ENCODE measurements at regions not wholly inside any gene's neighbourhood (a gene's known extent, or its start where the extent isn't known, plus 50 kb on each side); places are given as distances from the start of the nearest gene placed in this dataset.

DNA sequence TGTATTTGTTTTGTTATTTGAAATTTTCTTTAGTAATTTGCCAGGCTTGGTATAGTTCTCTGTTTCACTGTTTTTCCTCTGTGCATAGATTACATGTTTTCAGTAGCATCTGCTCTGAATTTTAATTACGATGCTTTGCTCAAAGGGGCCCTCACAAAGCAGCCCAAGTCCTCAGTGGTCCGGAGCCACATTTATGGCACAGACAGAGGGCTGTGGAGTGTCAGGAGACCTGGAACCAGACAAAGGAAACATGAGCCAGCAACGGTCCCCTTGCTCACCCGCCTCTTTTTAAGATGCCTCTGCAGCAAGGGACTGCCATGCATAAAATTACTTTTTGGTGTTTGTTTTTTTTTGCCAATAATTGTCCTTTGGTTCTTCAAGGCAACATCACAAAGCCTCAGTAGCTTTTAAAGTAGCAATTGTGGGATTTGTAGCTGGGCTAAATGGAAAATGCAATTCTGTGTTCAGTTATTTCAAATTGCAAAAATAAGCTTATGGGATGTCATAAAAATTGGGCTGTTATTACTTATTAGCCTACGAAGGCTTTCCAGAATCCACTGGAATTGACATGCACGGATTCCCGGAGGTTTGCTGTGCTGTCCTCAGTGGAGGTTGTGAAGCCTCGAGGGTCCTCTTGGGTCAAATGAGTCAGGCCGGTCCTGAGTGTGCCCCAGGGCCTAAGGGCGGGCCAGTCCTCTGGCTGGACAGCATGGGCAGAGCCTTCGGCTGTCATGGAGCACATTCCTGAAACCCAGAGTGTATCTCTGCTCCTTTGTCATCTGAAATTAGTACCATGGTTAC lies 422.8 kb downstream of the GLRX3 start:
- TF ChIP-seq CTCF (IDR thresholded peaks at IDR 0.05): no peak
- Mint-ChIP-seq H3K27me3 (no peaks in the 10 kb centered on the region), H3K4me3 (no peak overlapping the region), H3K9me3 (no peaks in the 10 kb centered on the region), H3K27ac (no peak overlapping the region), H3K36me3 (ENCODE audit: low read depth) (no peaks in the 10 kb centered on the region), H3K4me1 (ENCODE audit: low read depth) (no peaks in the 10 kb centered on the region)
- CTCF ChIA-PET: no interaction called here
- no peak for ATAC-seq
- DNase-seq: no peak
- intact Hi-C loops (cut with micrococcal nuclease): no loop called here
- POLR2A ChIA-PET: no interaction called here

DNA sequence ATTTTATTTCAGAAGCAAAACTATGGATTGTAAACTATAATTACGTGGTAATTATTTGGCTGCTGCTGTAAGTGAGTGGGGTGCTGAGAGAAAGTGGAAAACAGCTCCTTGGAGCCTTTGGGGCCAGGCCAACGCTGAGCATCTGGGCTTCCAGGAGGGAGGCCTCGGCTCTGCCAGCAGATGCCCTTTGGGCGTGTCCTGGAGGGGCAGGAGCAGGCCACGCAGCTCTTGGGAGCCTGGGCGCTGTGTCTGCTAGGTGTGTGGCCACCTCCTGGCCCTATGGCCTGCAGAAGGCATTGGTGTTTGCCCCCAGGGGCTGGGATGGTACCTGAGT lies 423.3 kb downstream of the GLRX3 start:
- DNase-seq: no peak
- H3K4me1 Mint-ChIP-seq (ENCODE audit: low read depth): no peaks in the 10 kb centered on the region

DNA sequence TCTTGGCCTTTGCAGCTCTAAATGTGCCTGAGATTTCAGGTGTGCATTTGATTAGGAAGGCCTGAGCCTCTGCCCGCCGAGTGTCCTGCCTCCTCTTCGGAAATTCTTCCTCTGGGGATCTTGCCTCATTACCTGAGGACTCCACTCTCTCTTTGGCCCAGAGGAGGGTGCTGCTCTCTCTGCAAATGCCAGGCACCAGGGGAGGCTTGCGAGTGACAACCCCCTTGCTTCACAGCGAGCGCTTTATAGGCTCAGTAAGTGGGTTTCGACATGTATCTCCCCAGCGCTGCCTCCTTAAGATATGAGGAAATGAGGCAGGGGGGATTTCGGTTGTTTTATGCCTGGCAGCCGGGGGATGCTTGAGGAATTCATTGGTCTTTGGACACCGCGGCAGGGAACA lies 423.9 kb downstream of the GLRX3 start:
- CTCF ChIA-PET: no interaction called here
- Mint-ChIP-seq H3K4me3 (no peak overlapping the region), H3K4me1 (ENCODE audit: low read depth) (no peaks in the 10 kb centered on the region), H3K9me3 (no peaks in the 10 kb centered on the region), H3K27me3 (no peaks in the 10 kb centered on the region), H3K27ac (no peak overlapping the region), H3K36me3 (ENCODE audit: low read depth) (no peaks in the 10 kb centered on the region)
- ATAC-seq: no peak
- POLR2A ChIA-PET: no interaction called here
- TF ChIP-seq CTCF (IDR thresholded peaks at IDR 0.05): no peak
- no peak for DNase-seq
- intact Hi-C loops (cut with micrococcal nuclease): no loop called here

More for the DNA sequence above, 423.3 kb downstream of the GLRX3 start:
- H3K27ac Mint-ChIP-seq: no peak overlapping the region
- H3K36me3 Mint-ChIP-seq (ENCODE audit: low read depth): no peaks in the 10 kb centered on the region
- H3K4me3 Mint-ChIP-seq: no peak overlapping the region
- no peaks in the 10 kb centered on the region for H3K9me3 Mint-ChIP-seq
- TF ChIP-seq CTCF (IDR thresholded peaks at IDR 0.05): no peak
- no peak for ATAC-seq
- POLR2A ChIA-PET: no interaction called here
- no peaks in the 10 kb centered on the region for H3K27me3 Mint-ChIP-seq
- intact Hi-C loops (cut with micrococcal nuclease): no loop called here
- CTCF ChIA-PET: no interaction called here

DNA sequence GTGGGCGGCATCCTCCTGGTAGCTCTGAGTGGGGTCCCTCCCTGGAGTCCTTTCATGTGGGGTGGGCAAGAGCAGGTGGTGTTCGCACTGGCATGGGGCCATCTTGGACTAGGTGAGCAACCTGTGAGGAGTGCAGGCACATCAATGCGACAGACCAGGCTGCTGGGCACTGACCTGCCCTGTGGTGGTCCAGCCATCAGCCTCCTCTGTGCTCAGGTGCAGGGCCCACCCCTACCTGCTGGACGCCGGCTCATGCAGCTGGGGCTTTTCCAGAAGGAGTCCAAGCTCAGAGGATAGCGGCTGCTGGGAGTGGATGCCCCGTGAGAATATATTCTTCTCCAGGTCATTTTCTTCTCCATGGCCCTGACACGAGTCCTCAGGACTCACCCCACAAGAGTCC lies 424.4 kb downstream of the GLRX3 start:
- Mint-ChIP-seq H3K27me3 (no peaks in the 10 kb centered on the region), H3K36me3 (ENCODE audit: low read depth) (no peaks in the 10 kb centered on the region), H3K27ac (no peak overlapping the region), H3K4me3 (no peak overlapping the region), H3K4me1 (ENCODE audit: low read depth) (no peaks in the 10 kb centered on the region), H3K9me3 (no peaks in the 10 kb centered on the region)
- no peak for DNase-seq
- ChIA-PET CTCF (no interaction called here), POLR2A (no interaction called here)
- ATAC-seq: no peak
- intact Hi-C loops (cut with micrococcal nuclease): no loop called here
- TF ChIP-seq CTCF (IDR thresholded peaks at IDR 0.05): no peak

GRCh38 chr10:130561681-130562080 lies 425.5 kb downstream of the GLRX3 start:
- Mint-ChIP-seq H3K9me3 (no peaks in the 10 kb centered on the region), H3K36me3 (ENCODE audit: low read depth) (no peaks in the 10 kb centered on the region), H3K27me3 (no peaks in the 10 kb centered on the region), H3K4me3 (no peak overlapping the region), H3K27ac (no peak overlapping the region), H3K4me1 (ENCODE audit: low read depth) (no peaks in the 10 kb centered on the region)
- CTCF ChIA-PET: no interaction called here
- POLR2A ChIA-PET: no interaction called here
- no peak for ATAC-seq
- intact Hi-C loops (cut with micrococcal nuclease): no loop called here
- TF ChIP-seq CTCF (IDR thresholded peaks at IDR 0.05): no peak
- no peak for DNase-seq

Measured in activated CD8-positive, alpha-beta T cell treated with anti-CD3 and anti-CD28 coated beads for 36 hours (primary cell).